HCT116 (cell line): ENCODE measurements at regions not wholly inside any gene's neighbourhood (a gene's known extent, or its start where the extent isn't known, plus 50 kb on each side); places are given as distances from the start of the nearest gene placed in this dataset.

Experiments
- ATAC-seq: fragments of 200-7000 bp; cut with Tn5 transposase; 2 replicates; pipeline ENCODE4 v1.9.1; 2020; ENCODE audit warnings: mild to moderate bottlenecking, moderate library complexity
- BruUV-seq: library from RNA; stranded (reverse); fragments of 400-500 nt; replicated peaks from 2 replicates; lab custom pipeline; 2021; lab: Mats Ljungman, UMichigan
- CTCF ChIA-PET: fragments of 300-600 bp; sonication (Branson Sonifier 250); formaldehyde crosslinking; loops from one replicate; lab custom pipeline; 2021; ENCODE audit warnings: antibody characterized with exemption; lab: Charles Lee
- POLR2A ChIA-PET: fragments of 300-600, 350-600 bp; sonication (Branson Sonifier 250); formaldehyde crosslinking; loops from one replicate; lab custom pipeline; 2021; ENCODE audit warnings: antibody characterized with exemption; lab: Charles Lee
- RAD21 ChIA-PET, 2 experiments: fragments of 300-600 bp; sonication (Branson Sonifier 250); formaldehyde crosslinking; loops; one replicate each; lab custom pipeline; 2023; ENCODE audit warnings: low total read pairs in 2 of 2; ENCODE audit not compliant: uncharacterized antibody in 2 of 2, unreplicated experiment in 2 of 2, low non-redundant PET in 1 of 2; lab: Charles Lee
- DNase-seq: peaks from one replicate; pipeline ENCODE4 v3.0.0-alpha.2; 2010; ENCODE audit warnings: low read depth, low spot score
- H2AFZ ChIP-seq: fragments of 200-600 bp; shearing (Covaris generic), sonication (generic); 2 replicates; pipeline ENCODE4 v1.6.1; 2017; ENCODE audit warnings: low read depth, mixed run types, mixed read lengths, antibody characterized with exemption, low read length; ENCODE audit not compliant: poor library complexity, severe bottlenecking
- H3K27ac ChIP-seq: 2 replicates; pipeline ENCODE4 v1.5.1; 2012; ENCODE audit warnings: low read depth, low read length
- H3K27me3 ChIP-seq: fragments of 200-600 bp; sonication (generic); 2 replicates; pipeline ENCODE4 v1.6.1; 2016; ENCODE audit warnings: mixed run types, low read length, mixed read lengths; ENCODE audit not compliant: insufficient read depth
- H3K36me3 ChIP-seq, 2 experiments: fragments of 200-500 bp in 1 of 2; fragments of 200-600 bp in 1 of 2; sonication (Bioruptor generic) in 1 of 2; sonication (generic) in 1 of 2; 2 replicates each; pipeline versions ENCODE4 v1.5.1 to v1.6.1; 2014 to 2016; ENCODE audit warnings: low read length in 2 of 2, inconsistent platforms in 1 of 2, mixed read lengths in 1 of 2, mixed run types in 1 of 2; ENCODE audit not compliant: insufficient read depth in 2 of 2, control insufficient read depth in 1 of 2
- H3K4me1 ChIP-seq, 2 experiments: fragments of 200-600 bp in 1 of 2; sonication (generic) in 1 of 2; 2 replicates each; pipeline versions ENCODE4 v1.5.1 to v1.6.1; 2012 to 2017; ENCODE audit warnings: low read length in 2 of 2, inconsistent platforms in 1 of 2, mild to moderate bottlenecking in 1 of 2, mixed read lengths in 1 of 2, mixed run types in 1 of 2, moderate library complexity in 1 of 2; ENCODE audit not compliant: insufficient read depth in 2 of 2, control insufficient read depth in 1 of 2
- H3K4me2 ChIP-seq: fragments of 200-600 bp; sonication (generic); 2 replicates; pipeline ENCODE4 v1.6.1; 2017; ENCODE audit warnings: mixed run types, low read length, mixed read lengths
- H3K4me3 ChIP-seq, 2 experiments: fragments of 200-600 bp in 1 of 2; sonication (generic) in 1 of 2; replicated peaks in 1 of 2; 2 replicates each; pipeline ENCODE4 v1.5.1; 2011 to 2016; ENCODE audit warnings: low read length in 2 of 2, control low read depth in 1 of 2, low read depth in 1 of 2, mild to moderate bottlenecking in 1 of 2, mixed read lengths in 1 of 2, mixed run types in 1 of 2
- H3K79me2 ChIP-seq: fragments of 200-600 bp; sonication (generic); 2 replicates; pipeline ENCODE4 v1.6.1; 2017; ENCODE audit warnings: mild to moderate bottlenecking, mixed run types, low read length, moderate library complexity, mixed read lengths; ENCODE audit not compliant: insufficient read depth
- H3K9ac ChIP-seq: fragments of 200-600 bp; sonication (generic); 2 replicates; pipeline ENCODE4 v1.6.1; 2016; ENCODE audit warnings: low read length, mixed read lengths
- H3K9me2 ChIP-seq: fragments of 200-600 bp; sonication (generic), shearing (Covaris generic); 2 replicates; pipeline ENCODE4 v1.6.1; 2017; ENCODE audit warnings: mixed run types, mild to moderate bottlenecking, moderate library complexity; ENCODE audit not compliant: insufficient read depth
- H3K9me3 ChIP-seq, 2 experiments: fragments of 200-500 bp in 1 of 2; fragments of 200-600 bp in 1 of 2; sonication (Bioruptor generic) in 1 of 2; sonication (generic) in 1 of 2; 2 replicates each; pipeline ENCODE4 v1.6.1; 2014 to 2017; ENCODE audit warnings: low read length in 2 of 2, mixed read lengths in 2 of 2, inconsistent platforms in 1 of 2, low read depth in 1 of 2, mild to moderate bottlenecking in 1 of 2, mixed run types in 1 of 2, moderate library complexity in 1 of 2; ENCODE audit not compliant: control insufficient read depth in 1 of 2, insufficient read depth in 1 of 2
- H4K20me1 ChIP-seq: fragments of 200-600 bp; sonication (generic), shearing (Covaris generic); 2 replicates; pipeline ENCODE4 v1.6.1; 2017; ENCODE audit warnings: mixed run types, mild to moderate bottlenecking, moderate library complexity; ENCODE audit not compliant: insufficient read depth
- CBX3 ChIP-seq: IDR thresholded peaks from 2 replicates; pipeline ENCODE4 v1.6.1; 2012; ENCODE audit warnings: low read depth
- CEBPB ChIP-seq: IDR thresholded peaks from 2 replicates; pipeline ENCODE4 v1.6.1; 2012; ENCODE audit warnings: low read depth
- CTCF ChIP-seq, 3 experiments: fragments of 200-600 bp in 1 of 3; sonication (generic) in 1 of 3; IDR thresholded peaks in 2 of 3; conservative IDR thresholded peaks in 1 of 3; 2 replicates each; pipeline ENCODE4 v1.5.1; 2012 to 2017; ENCODE audit warnings: low read depth in 2 of 3, low read length in 2 of 3, antibody characterized with exemption in 1 of 3, borderline replicate concordance in 1 of 3, control low read depth in 1 of 3, mild to moderate bottlenecking in 1 of 3, mixed read lengths in 1 of 3, mixed run types in 1 of 3, moderate library complexity in 1 of 3; ENCODE audit not compliant: insufficient read depth in 1 of 3
- EGR1 ChIP-seq: IDR thresholded peaks from 2 replicates; pipeline ENCODE4 v1.6.1; 2012; ENCODE audit warnings: low read depth
- FOSL1 ChIP-seq: IDR thresholded peaks from 2 replicates; pipeline ENCODE4 v1.6.1; 2012; ENCODE audit warnings: low read depth
- JUND ChIP-seq: IDR thresholded peaks from 2 replicates; pipeline ENCODE4 v1.6.1; 2012
- POLR2A ChIP-seq: IDR thresholded peaks from 2 replicates; pipeline ENCODE4 v1.7.0; 2011; ENCODE audit warnings: borderline replicate concordance; ENCODE audit not compliant: insufficient read depth, insufficient read length; ENCODE audit errors: extremely low read depth
- POLR2AphosphoS5 ChIP-seq: IDR thresholded peaks from 2 replicates; pipeline ENCODE4 v1.6.1; 2011; ENCODE audit warnings: mild to moderate bottlenecking, low read depth, low read length, moderate library complexity
- RAD21 ChIP-seq: IDR thresholded peaks from 2 replicates; pipeline ENCODE4 v1.6.1; 2012; ENCODE audit warnings: low read depth, mild to moderate bottlenecking
- REST ChIP-seq: IDR thresholded peaks from 2 replicates; pipeline ENCODE4 v1.6.1; 2012; ENCODE audit warnings: low read depth
- SIN3A ChIP-seq: IDR thresholded peaks from 2 replicates; pipeline ENCODE4 v1.6.1; 2012; ENCODE audit warnings: low read depth
- SP1 ChIP-seq: IDR thresholded peaks from 2 replicates; pipeline ENCODE4 v1.6.1; 2012; ENCODE audit warnings: low read depth
- SRF ChIP-seq: IDR thresholded peaks from 2 replicates; pipeline ENCODE4 v1.6.1; 2012; ENCODE audit warnings: low read depth
- TCF7L2 ChIP-seq: IDR thresholded peaks from 2 replicates; pipeline ENCODE4 v1.7.0; 2011; ENCODE audit warnings: borderline replicate concordance, inconsistent platforms; ENCODE audit not compliant: insufficient read depth, insufficient read length; ENCODE audit errors: extremely low read depth
- ZBTB33 ChIP-seq: IDR thresholded peaks from 2 replicates; pipeline ENCODE4 v1.6.1; 2011; ENCODE audit warnings: mild to moderate bottlenecking, low read length, moderate library complexity; ENCODE audit not compliant: insufficient replicate concordance; ENCODE audit errors: extremely low read depth
- ZFX ChIP-seq: fragments of 450-650 bp; IDR thresholded peaks from 2 replicates; pipeline ENCODE4 v1.6.1; 2017
- ZNF274 ChIP-seq: fragments of 200-500 bp; sonication (Bioruptor generic); IDR thresholded peaks from 2 replicates; pipeline ENCODE4 v1.6.1; 2014; ENCODE audit warnings: mild to moderate bottlenecking, low read depth, low read length, inconsistent platforms
- intact Hi-C: fragments of 100-400 bp; cut with micrococcal nuclease; formaldehyde crosslinking; loops from 2 replicates; pipeline ENCODE4 v1.10.0; 2022

GRCh38 chr2:238994876-238995275, 147.0 kb downstream of the TWIST2 start:
- peaks cover 4% of the 10 kb centered on the region; the same call in 1 of the 2 replicates for H3K27me3 ChIP-seq
- no TSS peak for BruUV-seq
- ChIA-PET POLR2A (no interaction called here), RAD21 (no interaction called here), CTCF (no interaction called here)
- H3K9ac ChIP-seq: no peak overlapping the region
- no peak overlapping the region for H3K27ac ChIP-seq
- no peaks in the 10 kb centered on the region for H3K36me3 ChIP-seq
- TF ChIP-seq RAD21 (no peak), SRF (no peak), ZFX (no peak), POLR2A (no peak), EGR1 (no peak), SP1 (no peak), CEBPB (no peak), CBX3 (no peak), ZBTB33 (no peak), CTCF (IDR thresholded peaks at IDR 0.05 in 2 of 3, conservative IDR thresholded peaks at IDR 0.05 in 1 of 3; ENCODE audit: borderline replicate concordance in 1 of 3, insufficient read depth in 1 of 3, low read depth in 2 of 3, low read length in 2 of 3) (no peak), TCF7L2 (no peak), ZNF274 (no peak), POLR2AphosphoS5 (no peak), REST (no peak), JUND (no peak), SIN3A (no peak), FOSL1 (no peak)
- no peak overlapping the region for H2AFZ ChIP-seq
- DNase-seq (no peak), ATAC-seq (no peak)
- no peaks in the 10 kb centered on the region for H4K20me1 ChIP-seq
- no peaks in the 10 kb centered on the region for H3K9me3 ChIP-seq
- no peak overlapping the region for H3K4me2 ChIP-seq
- no peaks in the 10 kb centered on the region for H3K4me1 ChIP-seq
- H3K79me2 ChIP-seq: no peaks in the 10 kb centered on the region
- H3K4me3 ChIP-seq: no peak overlapping the region
- intact Hi-C loops: no loop called here
- no peaks in the 10 kb centered on the region for H3K9me2 ChIP-seq
